Ureter (tissue), 1 donor: ENCODE measurements at regions not wholly inside any gene's neighbourhood (a gene's known extent, or its start where the extent isn't known, plus 50 kb on each side); places are given as distances from the start of the nearest gene placed in this dataset.
A peak's percentile ranks its signal among the peaks of the same experiment; 100 is the strongest.

ENCODE experiments used
- DNase-seq: peaks from one replicate; pipeline ENCODE4 v3.0.0-alpha.2; 2020; ENCODE audit warnings: low spot score
- donor health status: DM: yes; HTN: yes; CAD: no.

- DNase-seq = no peak
Measured at GRCh38 chr13:108156749-108157148, 58.6 kb downstream of the LIG4 start.

- DNase-seq = peak; percentile 52
Measured at GRCh38 chr13:108155185-108156106, 59.9 kb downstream of the LIG4 start.

GRCh38 chr13:108154421-108154858 is 60.9 kb downstream of the LIG4 start:
- no peak for DNase-seq

GRCh38 chr13:108146642-108147041 is 68.7 kb downstream of the LIG4 start:
- no peak for DNase-seq

- DNase-seq = no peak
Measured at GRCh38 chr13:108142702-108143436, 72.5 kb downstream of the LIG4 start.

GRCh38 chr13:108137176-108137575 is 78.2 kb downstream of the LIG4 start:
- no peak for DNase-seq

- no peak for DNase-seq
Measured at GRCh38 chr13:108127406-108127805, 87.9 kb downstream of the LIG4 start.

GRCh38 chr13:108126056-108126455 is 89.3 kb downstream of the LIG4 start:
- no peak for DNase-seq

GRCh38 chr13:108121406-108121805 is 93.9 kb downstream of the LIG4 start:
- DNase-seq = no peak

- DNase-seq = no peak
Measured at GRCh38 chr13:108120856-108121255, 94.5 kb downstream of the LIG4 start.

- DNase-seq = no peak
Measured at GRCh38 chr13:108120302-108120701, 95.0 kb downstream of the LIG4 start.

- DNase-seq = no peak
Measured at GRCh38 chr13:108115738-108116137, 99.6 kb downstream of the LIG4 start.

GRCh38 chr13:108113407-108113806 is 101.9 kb downstream of the LIG4 start:
- DNase-seq = no peak

- DNase-seq = no peak
Measured at GRCh38 chr13:108104736-108105135, 110.6 kb downstream of the LIG4 start.

- DNase-seq = no peak
Measured at GRCh38 chr13:108102771-108103170, 112.6 kb downstream of the LIG4 start.

GRCh38 chr13:108096301-108096915 is 118.9 kb downstream of the LIG4 start:
- DNase-seq = no peak

- no peak for DNase-seq
Measured at GRCh38 chr13:108095036-108095435, 120.3 kb downstream of the LIG4 start.

GRCh38 chr13:108093616-108094015 is 121.7 kb downstream of the LIG4 start:
- DNase-seq = no peak

GRCh38 chr13:108087810-108088209 is 127.5 kb downstream of the LIG4 start:
- no peak for DNase-seq

- DNase-seq = no peak
Measured at GRCh38 chr13:108086678-108087077, 128.7 kb downstream of the LIG4 start.

- no peak for DNase-seq
Measured at GRCh38 chr13:108084840-108085239, 130.5 kb downstream of the LIG4 start.

- DNase-seq = no peak
Measured at GRCh38 chr13:108083056-108083455, 132.3 kb downstream of the LIG4 start.
